GM10266 (cell line): ENCODE measurements at regions not wholly inside any gene's neighbourhood (a gene's known extent, or its start where the extent isn't known, plus 50 kb on each side); places are given as distances from the start of the nearest gene placed in this dataset.

Source experiments
- DNase-seq: peaks from one replicate; pipeline ENCODE4 v3.0.0; 2012; ENCODE audit errors: extremely low spot score
- CTCF ChIP-seq: IDR thresholded peaks from 2 replicates; pipeline ENCODE4 v1.5.1; 2012; ENCODE audit warnings: mild to moderate bottlenecking, low read depth; ENCODE audit not compliant: control insufficient read depth, insufficient read depth; ENCODE audit errors: missing control alignments

- no peak for TF ChIP-seq CTCF
- no peak for DNase-seq
Observed at GRCh38 chr9:755454-756381, 85.8 kb upstream of the DMRT1 start.

- peak; percentile 50 for DNase-seq
- peak; percentile 46 for TF ChIP-seq CTCF
Observed at GRCh38 chr9:757246-757881, 84.1 kb upstream of the DMRT1 start.

GRCh38 chr9:758146-758545 lies 83.4 kb upstream of the DMRT1 start:
- DNase-seq = no peak
- TF ChIP-seq CTCF = no peak

GRCh38 chr9:759541-759940 lies 82.0 kb upstream of the DMRT1 start:
- no peak for TF ChIP-seq CTCF
- DNase-seq = no peak

- no peak for TF ChIP-seq CTCF
Observed at GRCh38 chr9:759983-760736, 81.3 kb upstream of the DMRT1 start.

GRCh38 chr9:761176-761792 lies 80.2 kb upstream of the DMRT1 start:
- DNase-seq = no peak
- no peak for TF ChIP-seq CTCF

More at GRCh38 chr9:759983-760736, 81.3 kb upstream of the DMRT1 start:
- DNase-seq = no peak
